ENCODE measurements at regions not wholly inside any gene's neighbourhood (a gene's known extent, or its start where the extent isn't known, plus 50 kb on each side); places are given as distances from the start of the nearest gene placed in this dataset.

GRCh38 chr9:24614070-24614469, 68.4 kb upstream of the IZUMO3 start:
- H3K27ac ChIP-seq (ENCODE audit: insufficient read depth in 1 of 2, low read depth in 1 of 2, low read length in 2 of 2, poor library complexity in 1 of 2, severe bottlenecking in 2 of 2) = no peak overlapping the region
- no peaks in the 10 kb centered on the region for H3K4me1 ChIP-seq (ENCODE audit: control extremely low read depth in 1 of 4, control insufficient read depth in 4 of 4, insufficient read depth in 4 of 4, low read length in 3 of 4)
- ChIA-PET CTCF (no interaction called here), POLR2A (no interaction called here)
- no peaks in the 10 kb centered on the region for H3K27me3 ChIP-seq (replicated peaks in 2 of 5; ENCODE audit: control insufficient read depth in 4 of 5, insufficient read depth in 5 of 5, low read length in 4 of 5)
- no CpG with 5 or more reads among the region's 2 CpGs for WGBS (ENCODE audit: insufficient coverage)
- H3K9me3 ChIP-seq (ENCODE audit: control extremely low read depth in 1 of 5, control insufficient read depth in 4 of 5, insufficient read depth in 2 of 5, low read depth in 1 of 5, low read length in 4 of 5) = no peaks in the 10 kb centered on the region
- DNase-seq = no peak
- no peak overlapping the region for H3K4me3 ChIP-seq (ENCODE audit: control insufficient read depth in 1 of 7, extremely low read depth in 1 of 7, insufficient read depth in 4 of 7, low read depth in 2 of 7, low read length in 6 of 7)
- no peaks in the 10 kb centered on the region for H3K36me3 ChIP-seq (ENCODE audit: control insufficient read depth in 4 of 4, insufficient read depth in 4 of 4, low read length in 3 of 4)

- CTCF ChIA-PET = no interaction called here
- Histone ChIP-seq H3K27ac (ENCODE audit: insufficient read depth in 1 of 2, low read depth in 1 of 2, low read length in 2 of 2, poor library complexity in 1 of 2, severe bottlenecking in 2 of 2) (no peak overlapping the region), H3K4me1 (ENCODE audit: control extremely low read depth in 1 of 4, control insufficient read depth in 4 of 4, insufficient read depth in 4 of 4, low read length in 3 of 4) (no peaks in the 10 kb centered on the region), H3K36me3 (ENCODE audit: control insufficient read depth in 4 of 4, insufficient read depth in 4 of 4, low read length in 3 of 4) (no peaks in the 10 kb centered on the region), H3K4me3 (ENCODE audit: control insufficient read depth in 1 of 7, extremely low read depth in 1 of 7, insufficient read depth in 4 of 7, low read depth in 2 of 7, low read length in 6 of 7) (no peak overlapping the region), H3K9me3 (ENCODE audit: control extremely low read depth in 1 of 5, control insufficient read depth in 4 of 5, insufficient read depth in 2 of 5, low read depth in 1 of 5, low read length in 4 of 5) (no peaks in the 10 kb centered on the region), H3K27me3 (replicated peaks in 2 of 5; ENCODE audit: control insufficient read depth in 4 of 5, insufficient read depth in 5 of 5, low read length in 4 of 5) (no peaks in the 10 kb centered on the region)
- DNase-seq = no peak
- POLR2A ChIA-PET = no interaction called here
- 91% methylated on average over 4 of the region's 5 CpGs for WGBS (ENCODE audit: insufficient coverage)
Observed at GRCh38 chr9:24608599-24608998, 62.9 kb upstream of the IZUMO3 start.

GRCh38 chr9:24602693-24603352, 57.1 kb upstream of the IZUMO3 start:
- H3K4me1 ChIP-seq (ENCODE audit: control extremely low read depth in 1 of 4, control insufficient read depth in 4 of 4, insufficient read depth in 4 of 4, low read length in 3 of 4) = no peaks in the 10 kb centered on the region
- H3K4me3 ChIP-seq (ENCODE audit: control insufficient read depth in 1 of 7, extremely low read depth in 1 of 7, insufficient read depth in 4 of 7, low read depth in 2 of 7, low read length in 6 of 7) = no peak overlapping the region
- WGBS (ENCODE audit: insufficient coverage) = 100% methylated on average over 1 of the region's 4 CpGs
- DNase-seq = no peak
- no peaks in the 10 kb centered on the region for H3K27me3 ChIP-seq (replicated peaks in 2 of 5; ENCODE audit: control insufficient read depth in 4 of 5, insufficient read depth in 5 of 5, low read length in 4 of 5)
- POLR2A ChIA-PET = no interaction called here
- CTCF ChIA-PET = no interaction called here
- no peaks in the 10 kb centered on the region for H3K9me3 ChIP-seq (ENCODE audit: control extremely low read depth in 1 of 5, control insufficient read depth in 4 of 5, insufficient read depth in 2 of 5, low read depth in 1 of 5, low read length in 4 of 5)
- H3K36me3 ChIP-seq (ENCODE audit: control insufficient read depth in 4 of 4, insufficient read depth in 4 of 4, low read length in 3 of 4) = no peaks in the 10 kb centered on the region
- H3K27ac ChIP-seq (ENCODE audit: insufficient read depth in 1 of 2, low read depth in 1 of 2, low read length in 2 of 2, poor library complexity in 1 of 2, severe bottlenecking in 2 of 2) = no peak overlapping the region

All from common myeloid progenitor, CD34-positive (primary cell).